GM23338 (cell line): ENCODE measurements at regions not wholly inside any gene's neighbourhood (a gene's known extent, or its start where the extent isn't known, plus 50 kb on each side); places are given as distances from the start of the nearest gene placed in this dataset.

ENCODE experiments used
- ATAC-seq: fragments of 200-7000 bp; cut with Tn5 transposase; 3 replicates; pipeline ENCODE4 v1.9.1; 2020
- DNase-seq: peaks from one replicate; pipeline ENCODE4 v3.0.0-alpha.2; 2015; ENCODE audit warnings: low spot score
- H2AFZ ChIP-seq: fragments of 200-600 bp; sonication (generic); 2 replicates; pipeline ENCODE4 v1.8.0; 2016; ENCODE audit warnings: antibody characterized with exemption, mild to moderate bottlenecking, moderate library complexity
- H3F3A ChIP-seq: fragments of 200-600 bp; sonication (generic); replicated peaks from 2 replicates; pipeline ENCODE4 v1.8.0; 2017; ENCODE audit warnings: antibody characterized with exemption, mixed run types, low read depth
- H3K27ac ChIP-seq: fragments of 200-600 bp; sonication (generic); 2 replicates; pipeline ENCODE4 v1.6.1; 2016; ENCODE audit warnings: low read depth
- H3K27me3 ChIP-seq: fragments of 200-600 bp; sonication (generic); 2 replicates; pipeline ENCODE4 v1.8.0; 2016; ENCODE audit warnings: mild to moderate bottlenecking, mixed run types, moderate library complexity; ENCODE audit not compliant: insufficient read depth
- H3K36me3 ChIP-seq: fragments of 200-600 bp; sonication (generic); 2 replicates; pipeline ENCODE4 v1.8.0; 2016; ENCODE audit warnings: mild to moderate bottlenecking; ENCODE audit not compliant: insufficient read depth
- H3K4me1 ChIP-seq: fragments of 200-600 bp; sonication (generic); 2 replicates; pipeline ENCODE4 v1.8.0; 2016; ENCODE audit warnings: mild to moderate bottlenecking, moderate library complexity; ENCODE audit not compliant: insufficient read depth
- H3K4me2 ChIP-seq: fragments of 200-600 bp; sonication (generic); 2 replicates; pipeline ENCODE4 v1.7.1; 2017; ENCODE audit warnings: mixed run types
- H3K4me3 ChIP-seq: fragments of 200-600 bp; sonication (generic); 2 replicates; pipeline ENCODE4 v1.6.1; 2016; ENCODE audit warnings: mixed run types
- H3K79me2 ChIP-seq: fragments of 200-600 bp; sonication (generic); replicated peaks from 2 replicates; pipeline ENCODE4 v1.8.0; 2017; ENCODE audit warnings: mild to moderate bottlenecking; ENCODE audit not compliant: insufficient read depth
- H3K9me2 ChIP-seq: fragments of 200-600 bp; sonication (generic); 2 replicates; pipeline ENCODE4 v1.8.0; 2017; ENCODE audit not compliant: insufficient read depth
- H4K20me1 ChIP-seq: fragments of 200-600 bp; sonication (generic); replicated peaks from 2 replicates; pipeline ENCODE4 v1.8.0; 2017; ENCODE audit warnings: mild to moderate bottlenecking; ENCODE audit not compliant: insufficient read depth
- H3K27ac Mint-ChIP-seq: 2 replicates; pipeline ENCODE4 v1.8.0; 2020; ENCODE audit warnings: inconsistent platforms, mild to moderate bottlenecking, moderate library complexity, mixed read lengths
- H3K27me3 Mint-ChIP-seq: 3 replicates; pipeline ENCODE4 v1.8.0; 2022; ENCODE audit warnings: low read depth, mild to moderate bottlenecking, moderate library complexity, mixed read lengths, inconsistent platforms; ENCODE audit not compliant: insufficient read depth, poor library complexity
- H3K36me3 Mint-ChIP-seq: 3 replicates; pipeline ENCODE4 v1.8.0; 2021; ENCODE audit warnings: low read depth, mild to moderate bottlenecking, inconsistent platforms, moderate library complexity, mixed read lengths
- H3K4me1 Mint-ChIP-seq: 3 replicates; pipeline ENCODE4 v1.8.0; 2020; ENCODE audit warnings: mild to moderate bottlenecking, inconsistent platforms, mixed read lengths
- H3K4me3 Mint-ChIP-seq: 3 replicates; pipeline ENCODE4 v1.8.0; 2021; ENCODE audit warnings: moderate library complexity, mild to moderate bottlenecking, inconsistent platforms, mixed read lengths
- H3K9me3 Mint-ChIP-seq: 3 replicates; pipeline ENCODE4 v1.8.0; 2020; ENCODE audit warnings: moderate library complexity, mild to moderate bottlenecking, inconsistent platforms, mixed read lengths
- CREB1 ChIP-seq: fragments of 250-450 bp; sonication (Bioruptor Pico); IDR thresholded peaks from 2 replicates; pipeline ENCODE4 v1.5.0; 2020; ENCODE audit warnings: low read depth, mild to moderate bottlenecking, moderate library complexity
- EZH2phosphoT487 ChIP-seq: fragments of 200-600 bp; sonication (generic); IDR thresholded peaks from one replicate; pipeline ENCODE4 v1.8.1; 2018; ENCODE audit warnings: antibody characterized with exemption; ENCODE audit not compliant: unreplicated experiment
- NANOG ChIP-seq: IDR thresholded peaks from 2 replicates; pipeline ENCODE4 v1.6.1; 2016; ENCODE audit warnings: antibody characterized with exemption, borderline replicate concordance
- POLR2AphosphoS5 ChIP-seq: IDR thresholded peaks from 2 replicates; pipeline ENCODE4 v1.6.1; 2016; ENCODE audit warnings: antibody characterized with exemption, low read depth
- ZNF114 ChIP-seq: fragments of 250-450 bp; sonication (Bioruptor Pico); IDR thresholded peaks from 2 replicates; pipeline ENCODE4 v1.5.0; 2020; ENCODE audit warnings: mild to moderate bottlenecking, moderate library complexity
- TF ChIP-seq, protein P1 (sequence below): fragments of 250-450 bp; sonication (Bioruptor Pico); IDR thresholded peaks from 2 replicates; pipeline ENCODE4 v1.5.0; 2020; ENCODE audit warnings: mild to moderate bottlenecking, moderate library complexity
- TF ChIP-seq, protein P2 (sequence below), 2 experiments: fragments of 200-600 bp in 1 of 2; sonication (generic) in 1 of 2; conservative IDR thresholded peaks; 2 replicates each; pipeline versions ENCODE4 v1.5.1 to v1.6.1; 2016 to 2017; ENCODE audit warnings: antibody characterized with exemption in 2 of 2, low read depth in 2 of 2, mild to moderate bottlenecking in 2 of 2, moderate library complexity in 1 of 2

GRCh38 chr6:23522792-23523547, 603.0 kb upstream of the NRSN1 start:
- Histone ChIP-seq H2AFZ (peak overlapping the region; percentile 83), H4K20me1 (no peaks in the 10 kb centered on the region), H3K4me2 (no peak overlapping the region), H3F3A (no peaks in the 10 kb centered on the region), H3K27me3 (no peaks in the 10 kb centered on the region), H3K4me1 (peaks cover 15% of the 10 kb centered on the region; the same call in 1 of the 2 replicates), H3K4me3 (no peak overlapping the region), H3K79me2 (no peaks in the 10 kb centered on the region), H3K9me2 (no peaks in the 10 kb centered on the region), H3K27ac (no peak overlapping the region), H3K36me3 (no peaks in the 10 kb centered on the region)
- Mint-ChIP-seq H3K36me3 (no peaks in the 10 kb centered on the region), H3K4me3 (no peak overlapping the region), H3K9me3 (0 out of 3 replicates have a peak, but pooled peaks cover 4% of the 10 kb centered on the region), H3K27me3 (no peaks in the 10 kb centered on the region), H3K27ac (peak overlapping the region; percentile 46; the same call in 1 of the 2 replicates), H3K4me1 (peaks cover 15% of the 10 kb centered on the region; the same call in 2 of the 3 replicates)
- ATAC-seq (peak; percentile 53), DNase-seq (peak; percentile 17)
- TF ChIP-seq, protein P1, sequence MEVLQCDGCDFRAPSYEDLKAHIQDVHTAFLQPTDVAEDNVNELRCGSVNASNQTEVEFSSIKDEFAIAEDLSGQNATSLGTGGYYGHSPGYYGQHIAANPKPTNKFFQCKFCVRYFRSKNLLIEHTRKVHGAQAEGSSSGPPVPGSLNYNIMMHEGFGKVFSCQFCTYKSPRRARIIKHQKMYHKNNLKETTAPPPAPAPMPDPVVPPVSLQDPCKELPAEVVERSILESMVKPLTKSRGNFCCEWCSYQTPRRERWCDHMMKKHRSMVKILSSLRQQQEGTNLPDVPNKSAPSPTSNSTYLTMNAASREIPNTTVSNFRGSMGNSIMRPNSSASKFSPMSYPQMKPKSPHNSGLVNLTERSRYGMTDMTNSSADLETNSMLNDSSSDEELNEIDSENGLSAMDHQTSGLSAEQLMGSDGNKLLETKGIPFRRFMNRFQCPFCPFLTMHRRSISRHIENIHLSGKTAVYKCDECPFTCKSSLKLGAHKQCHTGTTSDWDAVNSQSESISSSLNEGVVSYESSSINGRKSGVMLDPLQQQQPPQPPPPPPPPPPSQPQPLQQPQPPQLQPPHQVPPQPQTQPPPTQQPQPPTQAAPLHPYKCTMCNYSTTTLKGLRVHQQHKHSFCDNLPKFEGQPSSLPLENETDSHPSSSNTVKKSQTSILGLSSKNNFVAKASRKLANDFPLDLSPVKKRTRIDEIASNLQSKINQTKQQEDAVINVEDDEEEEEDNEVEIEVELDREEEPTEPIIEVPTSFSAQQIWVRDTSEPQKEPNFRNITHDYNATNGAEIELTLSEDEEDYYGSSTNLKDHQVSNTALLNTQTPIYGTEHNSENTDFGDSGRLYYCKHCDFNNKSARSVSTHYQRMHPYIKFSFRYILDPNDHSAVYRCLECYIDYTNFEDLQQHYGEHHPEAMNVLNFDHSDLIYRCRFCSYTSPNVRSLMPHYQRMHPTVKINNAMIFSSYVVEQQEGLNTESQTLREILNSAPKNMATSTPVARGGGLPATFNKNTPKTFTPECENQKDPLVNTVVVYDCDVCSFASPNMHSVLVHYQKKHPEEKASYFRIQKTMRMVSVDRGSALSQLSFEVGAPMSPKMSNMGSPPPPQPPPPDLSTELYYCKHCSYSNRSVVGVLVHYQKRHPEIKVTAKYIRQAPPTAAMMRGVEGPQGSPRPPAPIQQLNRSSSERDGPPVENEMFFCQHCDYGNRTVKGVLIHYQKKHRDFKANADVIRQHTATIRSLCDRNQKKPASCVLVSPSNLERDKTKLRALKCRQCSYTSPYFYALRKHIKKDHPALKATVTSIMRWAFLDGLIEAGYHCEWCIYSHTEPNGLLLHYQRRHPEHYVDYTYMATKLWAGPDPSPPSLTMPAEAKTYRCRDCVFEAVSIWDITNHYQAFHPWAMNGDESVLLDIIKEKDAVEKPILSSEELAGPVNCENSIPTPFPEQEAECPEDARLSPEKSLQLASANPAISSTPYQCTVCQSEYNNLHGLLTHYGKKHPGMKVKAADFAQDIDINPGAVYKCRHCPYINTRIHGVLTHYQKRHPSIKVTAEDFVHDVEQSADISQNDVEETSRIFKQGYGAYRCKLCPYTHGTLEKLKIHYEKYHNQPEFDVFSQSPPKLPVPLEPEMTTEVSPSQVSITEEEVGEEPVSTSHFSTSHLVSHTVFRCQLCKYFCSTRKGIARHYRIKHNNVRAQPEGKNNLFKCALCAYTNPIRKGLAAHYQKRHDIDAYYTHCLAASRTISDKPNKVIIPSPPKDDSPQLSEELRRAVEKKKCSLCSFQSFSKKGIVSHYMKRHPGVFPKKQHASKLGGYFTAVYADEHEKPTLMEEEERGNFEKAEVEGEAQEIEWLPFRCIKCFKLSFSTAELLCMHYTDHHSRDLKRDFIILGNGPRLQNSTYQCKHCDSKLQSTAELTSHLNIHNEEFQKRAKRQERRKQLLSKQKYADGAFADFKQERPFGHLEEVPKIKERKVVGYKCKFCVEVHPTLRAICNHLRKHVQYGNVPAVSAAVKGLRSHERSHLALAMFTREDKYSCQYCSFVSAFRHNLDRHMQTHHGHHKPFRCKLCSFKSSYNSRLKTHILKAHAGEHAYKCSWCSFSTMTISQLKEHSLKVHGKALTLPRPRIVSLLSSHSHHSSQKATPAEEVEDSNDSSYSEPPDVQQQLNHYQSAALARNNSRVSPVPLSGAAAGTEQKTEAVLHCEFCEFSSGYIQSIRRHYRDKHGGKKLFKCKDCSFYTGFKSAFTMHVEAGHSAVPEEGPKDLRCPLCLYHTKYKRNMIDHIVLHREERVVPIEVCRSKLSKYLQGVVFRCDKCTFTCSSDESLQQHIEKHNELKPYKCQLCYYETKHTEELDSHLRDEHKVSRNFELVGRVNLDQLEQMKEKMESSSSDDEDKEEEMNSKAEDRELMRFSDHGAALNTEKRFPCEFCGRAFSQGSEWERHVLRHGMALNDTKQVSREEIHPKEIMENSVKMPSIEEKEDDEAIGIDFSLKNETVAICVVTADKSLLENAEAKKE (CRISPR knock-in tag), result no peak
- no peak for TF ChIP-seq POLR2AphosphoS5
- no peak for TF ChIP-seq CREB1 (CRISPR knock-in tag)
- no peak for TF ChIP-seq NANOG
- TF ChIP-seq, protein P2, sequence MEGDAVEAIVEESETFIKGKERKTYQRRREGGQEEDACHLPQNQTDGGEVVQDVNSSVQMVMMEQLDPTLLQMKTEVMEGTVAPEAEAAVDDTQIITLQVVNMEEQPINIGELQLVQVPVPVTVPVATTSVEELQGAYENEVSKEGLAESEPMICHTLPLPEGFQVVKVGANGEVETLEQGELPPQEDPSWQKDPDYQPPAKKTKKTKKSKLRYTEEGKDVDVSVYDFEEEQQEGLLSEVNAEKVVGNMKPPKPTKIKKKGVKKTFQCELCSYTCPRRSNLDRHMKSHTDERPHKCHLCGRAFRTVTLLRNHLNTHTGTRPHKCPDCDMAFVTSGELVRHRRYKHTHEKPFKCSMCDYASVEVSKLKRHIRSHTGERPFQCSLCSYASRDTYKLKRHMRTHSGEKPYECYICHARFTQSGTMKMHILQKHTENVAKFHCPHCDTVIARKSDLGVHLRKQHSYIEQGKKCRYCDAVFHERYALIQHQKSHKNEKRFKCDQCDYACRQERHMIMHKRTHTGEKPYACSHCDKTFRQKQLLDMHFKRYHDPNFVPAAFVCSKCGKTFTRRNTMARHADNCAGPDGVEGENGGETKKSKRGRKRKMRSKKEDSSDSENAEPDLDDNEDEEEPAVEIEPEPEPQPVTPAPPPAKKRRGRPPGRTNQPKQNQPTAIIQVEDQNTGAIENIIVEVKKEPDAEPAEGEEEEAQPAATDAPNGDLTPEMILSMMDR (conservative IDR thresholded peaks at IDR 0.05; ENCODE audit: low read depth in 2 of 2), result no peak
- no peak for TF ChIP-seq ZNF114
- TF ChIP-seq EZH2phosphoT487, result no peak
